PC-3 (cell line): ENCODE measurements at regions not wholly inside any gene's neighbourhood (a gene's known extent, or its start where the extent isn't known, plus 50 kb on each side); places are given as distances from the start of the nearest gene placed in this dataset.

Experiments
- EZH2 ChIP-seq: fragments of 300-600 bp; sonication (generic); IDR thresholded peaks from one replicate; pipeline ENCODE4 v1.6.1; 2017; ENCODE audit warnings: antibody characterized with exemption, mild to moderate bottlenecking, low read length; ENCODE audit not compliant: unreplicated experiment
- EZH2phosphoT487 ChIP-seq: fragments of 300-600 bp; sonication (generic); IDR thresholded peaks from 2 replicates; pipeline ENCODE4 v1.6.1; 2018; ENCODE audit warnings: mild to moderate bottlenecking, antibody characterized with exemption, low read length, borderline replicate concordance
- TF ChIP-seq, protein P1 (sequence below): fragments of 300-600 bp; sonication (generic); conservative IDR thresholded peaks from 2 replicates; pipeline ENCODE4 v1.5.1; 2017; ENCODE audit warnings: antibody characterized with exemption, low read depth, mild to moderate bottlenecking, low read length

DNA sequence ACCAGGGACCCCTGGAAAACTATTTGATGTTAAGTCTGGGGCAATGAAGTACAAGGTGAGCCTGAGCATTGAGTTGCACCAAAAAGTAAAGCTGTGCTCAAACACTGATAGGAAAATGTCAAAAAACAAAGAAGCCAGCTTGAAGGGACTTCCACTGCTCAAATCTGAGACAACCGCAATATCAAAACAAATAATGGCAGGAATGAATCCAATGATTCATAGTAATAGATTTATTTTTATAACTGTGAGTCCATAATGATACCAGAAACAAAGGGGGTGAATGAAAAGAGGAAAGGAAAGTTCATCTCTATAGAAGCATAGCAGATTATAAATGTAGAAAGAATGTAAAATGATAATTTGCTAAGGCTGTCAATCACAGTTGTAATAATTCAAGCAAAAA is 237.3 kb upstream of the ZBTB20 start:
- TF ChIP-seq, protein P1, sequence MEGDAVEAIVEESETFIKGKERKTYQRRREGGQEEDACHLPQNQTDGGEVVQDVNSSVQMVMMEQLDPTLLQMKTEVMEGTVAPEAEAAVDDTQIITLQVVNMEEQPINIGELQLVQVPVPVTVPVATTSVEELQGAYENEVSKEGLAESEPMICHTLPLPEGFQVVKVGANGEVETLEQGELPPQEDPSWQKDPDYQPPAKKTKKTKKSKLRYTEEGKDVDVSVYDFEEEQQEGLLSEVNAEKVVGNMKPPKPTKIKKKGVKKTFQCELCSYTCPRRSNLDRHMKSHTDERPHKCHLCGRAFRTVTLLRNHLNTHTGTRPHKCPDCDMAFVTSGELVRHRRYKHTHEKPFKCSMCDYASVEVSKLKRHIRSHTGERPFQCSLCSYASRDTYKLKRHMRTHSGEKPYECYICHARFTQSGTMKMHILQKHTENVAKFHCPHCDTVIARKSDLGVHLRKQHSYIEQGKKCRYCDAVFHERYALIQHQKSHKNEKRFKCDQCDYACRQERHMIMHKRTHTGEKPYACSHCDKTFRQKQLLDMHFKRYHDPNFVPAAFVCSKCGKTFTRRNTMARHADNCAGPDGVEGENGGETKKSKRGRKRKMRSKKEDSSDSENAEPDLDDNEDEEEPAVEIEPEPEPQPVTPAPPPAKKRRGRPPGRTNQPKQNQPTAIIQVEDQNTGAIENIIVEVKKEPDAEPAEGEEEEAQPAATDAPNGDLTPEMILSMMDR, result no peak
- no peak for TF ChIP-seq EZH2
- TF ChIP-seq EZH2phosphoT487, result no peak
